Posterior cingulate gyrus (tissue), 11 donors: ENCODE measurements at regions not wholly inside any gene's neighbourhood (a gene's known extent, or its start where the extent isn't known, plus 50 kb on each side); places are given as distances from the start of the nearest gene placed in this dataset.

Experiments
- DNase-seq, 10 donors: peaks; one replicate each; pipeline versions ENCODE4 v3.0.0 to v3.0.0-alpha.2; 2020 to 2021; ENCODE audit warnings: mixed read lengths in 3 of 10
- intact Hi-C: fragments of 100-400 bp; cut with DNase I; formaldehyde crosslinking; loops from one replicate; pipeline ENCODE4 v1.15.1; 2023

- no peak for DNase-seq
- intact Hi-C loops, result no loop called here
Observed at GRCh38 chr13:83953916-83954315, 71.6 kb upstream of the SLITRK1 start.

DNA sequence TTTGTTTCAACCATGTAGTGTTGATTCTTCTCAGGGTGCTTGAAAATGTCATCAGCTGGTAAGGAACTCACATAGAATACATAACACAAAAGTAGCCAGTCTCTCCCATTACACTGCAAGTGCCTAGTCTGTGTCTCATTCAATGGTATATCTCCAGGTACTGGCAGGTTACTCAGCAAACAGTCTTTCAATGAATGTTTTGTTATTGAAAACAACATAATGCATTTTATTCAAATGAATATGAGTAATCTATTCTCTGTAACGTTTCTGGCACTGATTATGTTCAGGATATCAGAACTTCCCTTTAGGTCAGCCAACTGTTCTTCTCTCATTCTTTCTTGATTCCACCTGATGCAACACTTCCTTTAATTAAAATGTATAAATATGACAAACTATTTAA, 68.0 kb upstream of the SLITRK1 start:
- no peak for DNase-seq
- intact Hi-C loops, result no loop called here

- peak in 1 of 10 donors; percentile 28 for DNase-seq
- intact Hi-C loops, result no loop called here
Observed at GRCh38 chr13:83943530-83944279, 61.4 kb upstream of the SLITRK1 start.

GRCh38 chr13:83941701-83942335, 59.5 kb upstream of the SLITRK1 start:
- intact Hi-C loops, result no loop called here
- no peak for DNase-seq

DNA sequence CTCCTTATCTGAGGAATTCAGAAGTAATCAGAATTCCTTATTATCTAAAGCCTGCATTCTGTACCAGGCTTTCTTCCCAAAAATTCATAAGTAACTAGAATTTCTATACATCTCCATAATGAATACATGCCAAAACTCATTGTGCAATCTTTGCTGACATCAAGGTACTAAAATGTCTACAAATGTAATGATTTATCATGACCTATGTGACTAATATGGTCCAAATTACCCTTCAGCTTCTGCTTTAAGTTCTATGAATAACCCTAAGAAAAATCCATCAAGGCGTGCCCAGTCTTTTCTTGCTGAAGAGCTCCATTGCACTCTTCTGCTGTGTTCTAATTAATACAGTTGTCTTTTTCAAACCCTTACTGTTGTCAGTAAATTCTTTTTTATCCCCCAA, 58.5 kb upstream of the SLITRK1 start:
- intact Hi-C loops, result no loop called here
- no peak for DNase-seq

GRCh38 chr13:83937579-83937978, 55.3 kb upstream of the SLITRK1 start:
- intact Hi-C loops, result no loop called here
- no peak for DNase-seq

DNA sequence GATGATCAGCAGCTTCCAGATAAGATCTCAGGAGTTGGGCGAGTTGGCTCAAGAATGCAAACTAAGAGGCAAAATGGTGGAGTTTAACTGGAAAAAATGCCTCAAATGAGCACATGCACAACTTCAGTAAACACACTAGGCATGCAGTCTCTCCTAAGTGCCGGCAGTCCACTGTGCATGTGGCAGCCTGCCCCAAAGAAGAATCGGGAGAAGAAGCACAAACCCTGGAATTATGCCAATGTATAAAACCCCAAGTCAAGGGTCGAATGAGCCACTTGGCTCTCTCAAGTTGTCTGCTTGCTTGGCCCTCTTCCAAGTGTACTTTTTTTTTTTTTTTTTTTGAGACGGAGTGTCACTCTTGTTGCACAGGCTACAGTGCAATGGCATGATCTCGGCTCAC, 53.3 kb upstream of the SLITRK1 start:
- DNase-seq, result no peak

More for the DNA sequence above, 53.3 kb upstream of the SLITRK1 start:
- intact Hi-C loops, result no loop called here
